Keratinocyte (primary cell): ENCODE measurements at regions not wholly inside any gene's neighbourhood (a gene's known extent, or its start where the extent isn't known, plus 50 kb on each side); places are given as distances from the start of the nearest gene placed in this dataset.

ENCODE experiments used
- DNase-seq: peaks from one replicate; pipeline ENCODE4 v3.0.0-alpha.2; 2011; ENCODE audit warnings: low read depth, missing footprints, low spot score
- FAIRE-seq: peaks from 2 replicates; lab custom pipeline; 2011; peaks lifted over from hg19 to GRCh38; lab: Jason Lieb, UNC
- H2AFZ ChIP-seq: 2 replicates; pipeline ENCODE4 v1.6.0; 2012; ENCODE audit warnings: low read length, control low read depth, inconsistent platforms; ENCODE audit not compliant: control insufficient read depth
- H3K27ac ChIP-seq: 2 replicates; pipeline ENCODE4 v1.5.1; 2011; ENCODE audit warnings: low read length; ENCODE audit not compliant: control insufficient read depth, insufficient read depth
- H3K27me3 ChIP-seq: 3 replicates; pipeline ENCODE4 v1.6.0; 2011; ENCODE audit warnings: low read length; ENCODE audit not compliant: control insufficient read depth, insufficient read depth; ENCODE audit errors: extremely low read depth
- H3K36me3 ChIP-seq, 2 experiments: 2 replicates in 1 of 2; 3 replicates in 1 of 2; pipeline ENCODE4 v1.5.1; 2011; ENCODE audit warnings: low read length in 2 of 2, mild to moderate bottlenecking in 1 of 2; ENCODE audit not compliant: control insufficient read depth in 2 of 2, insufficient read depth in 2 of 2; ENCODE audit errors: extremely low read depth in 1 of 2
- H3K4me1 ChIP-seq: 3 replicates; pipeline ENCODE4 v1.5.1; 2011; ENCODE audit warnings: low read length; ENCODE audit not compliant: control insufficient read depth, insufficient read depth; ENCODE audit errors: extremely low read depth
- H3K4me2 ChIP-seq: 3 replicates; pipeline ENCODE4 v1.6.0; 2011; ENCODE audit warnings: low read depth, low read length; ENCODE audit not compliant: control insufficient read depth, insufficient read depth; ENCODE audit errors: extremely low read depth
- H3K4me3 ChIP-seq, 3 experiments: fragments of 200-600 bp in 1 of 3; sonication (generic) in 1 of 3; 2 replicates in 2 of 3; 3 replicates in 1 of 3; pipeline ENCODE4 v1.5.1; 2011 to 2016; ENCODE audit warnings: low read length in 3 of 3, mild to moderate bottlenecking in 3 of 3, control low read depth in 2 of 3, inconsistent platforms in 1 of 3, low read depth in 1 of 3, mixed read lengths in 1 of 3, mixed run types in 1 of 3, moderate library complexity in 1 of 3; ENCODE audit not compliant: control insufficient read depth in 2 of 3, insufficient read depth in 2 of 3; ENCODE audit errors: extremely low read depth in 1 of 3
- H3K79me2 ChIP-seq: 2 replicates; pipeline ENCODE4 v1.6.0; 2012; ENCODE audit warnings: low read length; ENCODE audit not compliant: control insufficient read depth, insufficient read depth
- H3K9ac ChIP-seq: 3 replicates; pipeline ENCODE4 v1.6.0; 2011; ENCODE audit warnings: low read length; ENCODE audit not compliant: control insufficient read depth, insufficient read depth; ENCODE audit errors: extremely low read depth
- H3K9me1 ChIP-seq: 3 replicates; pipeline ENCODE4 v1.6.0; 2011; ENCODE audit warnings: low read length; ENCODE audit not compliant: control insufficient read depth, insufficient read depth; ENCODE audit errors: extremely low read depth
- H3K9me3 ChIP-seq: 2 replicates; pipeline ENCODE4 v1.5.1; 2012; ENCODE audit warnings: low read depth, low read length; ENCODE audit not compliant: control insufficient read depth
- H4K20me1 ChIP-seq: 3 replicates; pipeline ENCODE4 v1.6.0; 2011; ENCODE audit warnings: low read length; ENCODE audit not compliant: control insufficient read depth, insufficient read depth; ENCODE audit errors: extremely low read depth
- EZH2 ChIP-seq: IDR thresholded peaks from one replicate; pipeline ENCODE4 v1.6.1; 2012; ENCODE audit warnings: inconsistent platforms, mild to moderate bottlenecking, low read length, moderate library complexity
- dilution Hi-C: fragments of 300-500 bp; cut with MboI; formaldehyde crosslinking; loops from one replicate; pipeline ENCODE4 v1.7.0; 2020; ENCODE audit warnings: low sequenced_read_pairs; ENCODE audit not compliant: extremely low pct_ligation_motif_present
- TF ChIP-seq, protein P1 (sequence below), 3 experiments: IDR thresholded peaks in 1 of 3; conservative IDR thresholded peaks in 1 of 3; optimal IDR thresholded peaks in 1 of 3; 2 replicates in 2 of 3; 3 replicates in 1 of 3; pipeline versions ENCODE3 to v1.5.1; 2011; ENCODE audit warnings: low read length in 3 of 3, mild to moderate bottlenecking in 3 of 3, moderate library complexity in 2 of 3, control low read depth in 1 of 3, inconsistent platforms in 1 of 3; ENCODE audit not compliant: insufficient read depth in 2 of 3; ENCODE audit errors: extremely low read depth in 1 of 3

DNA sequence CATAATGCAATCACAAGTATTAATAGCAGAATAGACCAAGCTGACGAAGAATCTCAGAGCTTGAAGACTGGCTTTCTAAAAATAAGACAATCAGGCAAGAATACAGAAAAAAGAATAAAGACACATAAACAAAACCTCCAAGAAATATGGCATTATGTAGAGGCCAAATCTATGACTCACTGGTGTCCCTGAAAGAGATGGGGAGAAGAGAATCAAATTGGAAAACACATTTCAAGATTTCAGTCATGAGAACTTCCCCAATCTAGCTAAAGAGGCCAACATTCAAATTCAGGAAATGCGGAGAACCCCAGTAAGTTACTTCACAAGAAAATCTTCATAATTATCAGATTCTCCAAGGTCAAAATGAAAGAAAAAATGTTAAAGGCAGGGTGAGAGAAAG is 69.0 kb upstream of the PDE7B start:
- dilution Hi-C loops = no loop called here
- no peak for TF ChIP-seq EZH2
- FAIRE-seq (no peak), DNase-seq (no peak)
- H3K36me3 ChIP-seq = no peaks in the 10 kb centered on the region
- no peaks in the 10 kb centered on the region for H4K20me1 ChIP-seq
- no peaks in the 10 kb centered on the region for H3K9me1 ChIP-seq
- H3K4me3 ChIP-seq = no peak overlapping the region
- no peaks in the 10 kb centered on the region for H3K27me3 ChIP-seq
- no peaks in the 10 kb centered on the region for H3K9me3 ChIP-seq
- no peak overlapping the region for H3K4me2 ChIP-seq
- no peak overlapping the region for H2AFZ ChIP-seq
- no peak overlapping the region for H3K9ac ChIP-seq
- no peaks in the 10 kb centered on the region for H3K4me1 ChIP-seq
- H3K27ac ChIP-seq = no peak overlapping the region
- H3K79me2 ChIP-seq = no peaks in the 10 kb centered on the region

DNA sequence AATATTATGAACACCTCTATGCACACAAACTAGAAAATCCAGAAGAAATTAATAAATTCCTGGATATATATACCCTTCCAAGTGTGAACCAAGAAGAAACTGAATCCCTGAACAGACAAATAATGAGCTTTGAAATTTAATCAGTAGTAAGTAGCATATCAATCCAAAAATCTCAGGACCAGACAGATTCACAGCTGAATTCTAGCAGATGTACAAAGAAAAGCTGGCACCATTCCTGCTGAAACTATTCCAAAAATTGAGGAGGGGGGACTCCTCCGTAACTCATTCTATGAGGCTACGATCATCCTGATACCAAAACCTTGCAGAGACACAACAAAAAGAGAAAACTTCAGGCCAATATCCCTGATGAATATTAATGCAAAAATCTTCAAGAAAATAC is 67.0 kb upstream of the PDE7B start:
- H3K9me3 ChIP-seq = no peaks in the 10 kb centered on the region
- H2AFZ ChIP-seq = no peak overlapping the region
- FAIRE-seq = no peak
- H3K4me1 ChIP-seq = no peaks in the 10 kb centered on the region
- H3K27ac ChIP-seq = no peak overlapping the region
- no peak overlapping the region for H3K4me3 ChIP-seq
- dilution Hi-C loops = no loop called here
- H3K4me2 ChIP-seq = no peak overlapping the region
- H3K27me3 ChIP-seq = no peaks in the 10 kb centered on the region
- no peaks in the 10 kb centered on the region for H3K9me1 ChIP-seq
- DNase-seq = no peak
- no peak overlapping the region for H3K9ac ChIP-seq
- no peaks in the 10 kb centered on the region for H4K20me1 ChIP-seq
- TF ChIP-seq, protein P1, sequence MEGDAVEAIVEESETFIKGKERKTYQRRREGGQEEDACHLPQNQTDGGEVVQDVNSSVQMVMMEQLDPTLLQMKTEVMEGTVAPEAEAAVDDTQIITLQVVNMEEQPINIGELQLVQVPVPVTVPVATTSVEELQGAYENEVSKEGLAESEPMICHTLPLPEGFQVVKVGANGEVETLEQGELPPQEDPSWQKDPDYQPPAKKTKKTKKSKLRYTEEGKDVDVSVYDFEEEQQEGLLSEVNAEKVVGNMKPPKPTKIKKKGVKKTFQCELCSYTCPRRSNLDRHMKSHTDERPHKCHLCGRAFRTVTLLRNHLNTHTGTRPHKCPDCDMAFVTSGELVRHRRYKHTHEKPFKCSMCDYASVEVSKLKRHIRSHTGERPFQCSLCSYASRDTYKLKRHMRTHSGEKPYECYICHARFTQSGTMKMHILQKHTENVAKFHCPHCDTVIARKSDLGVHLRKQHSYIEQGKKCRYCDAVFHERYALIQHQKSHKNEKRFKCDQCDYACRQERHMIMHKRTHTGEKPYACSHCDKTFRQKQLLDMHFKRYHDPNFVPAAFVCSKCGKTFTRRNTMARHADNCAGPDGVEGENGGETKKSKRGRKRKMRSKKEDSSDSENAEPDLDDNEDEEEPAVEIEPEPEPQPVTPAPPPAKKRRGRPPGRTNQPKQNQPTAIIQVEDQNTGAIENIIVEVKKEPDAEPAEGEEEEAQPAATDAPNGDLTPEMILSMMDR (optimal IDR thresholded peaks at IDR 0.05 in 1 of 3, IDR thresholded peaks at IDR 0.05 in 1 of 3, conservative IDR thresholded peaks at IDR 0.05 in 1 of 3; ENCODE audit: extremely low read depth in 1 of 3, insufficient read depth in 2 of 3, low read length in 3 of 3) = no peak
- no peak for TF ChIP-seq EZH2
- no peaks in the 10 kb centered on the region for H3K79me2 ChIP-seq
- no peaks in the 10 kb centered on the region for H3K36me3 ChIP-seq

DNA sequence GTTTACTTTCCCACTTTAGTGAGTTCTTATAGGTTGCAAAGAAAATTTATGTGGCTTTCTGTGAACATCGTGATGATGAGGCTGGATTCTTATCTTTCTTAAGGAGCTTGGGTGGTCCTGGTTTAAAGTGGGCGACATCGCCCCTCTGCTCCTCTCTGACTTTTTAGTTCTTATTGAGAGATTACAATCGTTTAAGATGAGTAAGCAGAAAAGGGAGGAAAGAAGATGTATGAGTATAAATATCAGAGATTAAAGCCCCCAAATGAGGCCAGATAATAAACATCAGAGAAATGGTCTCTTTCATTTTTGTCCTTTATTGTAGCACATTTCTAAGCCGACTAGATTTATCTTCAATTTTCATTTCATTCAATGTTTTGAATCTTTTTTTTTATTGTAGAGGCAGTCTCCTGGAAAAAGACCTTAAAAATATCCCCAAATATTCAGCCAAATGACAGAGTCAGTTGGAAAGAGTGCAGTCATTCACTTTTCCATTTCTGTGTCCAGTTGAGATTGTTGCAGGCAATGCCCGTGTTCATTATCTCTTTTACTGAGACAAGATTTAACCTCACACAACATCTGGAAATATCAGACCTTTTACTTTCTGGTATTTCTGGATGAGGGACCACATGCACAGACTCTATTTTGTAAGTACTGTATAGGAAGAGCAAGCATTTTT is 62.0 kb upstream of the PDE7B start:
- H3K9me3 ChIP-seq = no peaks in the 10 kb centered on the region
- no peaks in the 10 kb centered on the region for H3K4me1 ChIP-seq

More for the DNA sequence above, 62.0 kb upstream of the PDE7B start:
- no peaks in the 10 kb centered on the region for H3K27me3 ChIP-seq
- no peak overlapping the region for H3K27ac ChIP-seq
- no peaks in the 10 kb centered on the region for H3K36me3 ChIP-seq
- no peak overlapping the region for H3K4me2 ChIP-seq
- DNase-seq (no peak), FAIRE-seq (no peak)
- H3K9me1 ChIP-seq = no peaks in the 10 kb centered on the region
- H2AFZ ChIP-seq = no peak overlapping the region
- no peak overlapping the region for H3K9ac ChIP-seq
- dilution Hi-C loops = no loop called here
- no peak overlapping the region for H3K4me3 ChIP-seq
- no peaks in the 10 kb centered on the region for H4K20me1 ChIP-seq
- TF ChIP-seq, protein P1 (optimal IDR thresholded peaks at IDR 0.05 in 1 of 3, IDR thresholded peaks at IDR 0.05 in 1 of 3, conservative IDR thresholded peaks at IDR 0.05 in 1 of 3; ENCODE audit: extremely low read depth in 1 of 3, insufficient read depth in 2 of 3, low read length in 3 of 3) = no peak
- no peak for TF ChIP-seq EZH2
- no peaks in the 10 kb centered on the region for H3K79me2 ChIP-seq
